ENCODE measurements at regions not wholly inside any gene's neighbourhood (a gene's known extent, or its start where the extent isn't known, plus 50 kb on each side); places are given as distances from the start of the nearest gene placed in this dataset.
"Not testable (repeated sequence)": the region's sequence is repeated elsewhere in the genome, so short reads cannot be mapped to it uniquely, and the experiment has no call there.

- TF ChIP-seq CTCF, POLR2A, POLR2AphosphoS5 (IDR thresholded peaks at IDR 0.05): not testable (repeated sequence)
Observed at GRCh38 chr11:97573771-97574170, 1184.0 kb downstream of the JRKL start.
